ENCODE measurements at regions not wholly inside any gene's neighbourhood (a gene's known extent, or its start where the extent isn't known, plus 50 kb on each side); places are given as distances from the start of the nearest gene placed in this dataset.
A peak's percentile ranks its signal among the peaks of the same experiment; 100 is the strongest.

DNA sequence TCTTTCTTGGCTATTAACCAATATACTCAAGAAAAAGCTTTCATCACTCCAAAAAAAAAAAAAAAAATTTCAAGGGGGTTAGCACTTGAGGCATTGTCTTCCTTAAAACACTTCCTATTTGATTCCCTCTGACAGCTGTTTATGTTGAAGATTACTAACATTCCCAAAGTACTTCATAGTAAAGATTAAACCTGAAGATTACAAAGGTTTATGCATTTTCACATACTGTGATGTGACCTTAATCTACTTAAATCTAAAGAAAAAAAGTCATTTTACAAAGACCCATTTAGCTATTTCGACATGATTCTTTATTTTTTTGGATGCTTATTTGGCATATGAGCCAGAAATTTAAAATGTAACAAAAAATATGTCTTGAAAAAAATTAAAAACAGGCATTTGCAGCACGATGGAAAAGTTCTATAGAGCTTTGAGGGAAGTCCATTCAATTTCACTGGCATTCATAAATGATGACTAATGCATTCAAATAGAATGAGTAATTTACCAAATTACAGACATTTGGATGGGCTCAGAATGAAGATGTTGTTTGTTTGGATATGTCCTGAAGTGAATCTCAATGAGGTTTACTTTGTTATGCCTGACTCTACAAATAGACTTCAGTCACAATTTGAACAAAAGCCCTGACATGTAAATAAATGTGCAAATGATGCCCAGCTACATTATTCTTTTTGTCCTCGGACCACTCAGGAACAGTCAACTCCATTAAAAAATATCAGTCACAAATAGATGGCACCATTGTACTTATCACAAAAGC lies 674.6 kb upstream of the MARCKS start:
- TF ChIP-seq, protein P1, sequence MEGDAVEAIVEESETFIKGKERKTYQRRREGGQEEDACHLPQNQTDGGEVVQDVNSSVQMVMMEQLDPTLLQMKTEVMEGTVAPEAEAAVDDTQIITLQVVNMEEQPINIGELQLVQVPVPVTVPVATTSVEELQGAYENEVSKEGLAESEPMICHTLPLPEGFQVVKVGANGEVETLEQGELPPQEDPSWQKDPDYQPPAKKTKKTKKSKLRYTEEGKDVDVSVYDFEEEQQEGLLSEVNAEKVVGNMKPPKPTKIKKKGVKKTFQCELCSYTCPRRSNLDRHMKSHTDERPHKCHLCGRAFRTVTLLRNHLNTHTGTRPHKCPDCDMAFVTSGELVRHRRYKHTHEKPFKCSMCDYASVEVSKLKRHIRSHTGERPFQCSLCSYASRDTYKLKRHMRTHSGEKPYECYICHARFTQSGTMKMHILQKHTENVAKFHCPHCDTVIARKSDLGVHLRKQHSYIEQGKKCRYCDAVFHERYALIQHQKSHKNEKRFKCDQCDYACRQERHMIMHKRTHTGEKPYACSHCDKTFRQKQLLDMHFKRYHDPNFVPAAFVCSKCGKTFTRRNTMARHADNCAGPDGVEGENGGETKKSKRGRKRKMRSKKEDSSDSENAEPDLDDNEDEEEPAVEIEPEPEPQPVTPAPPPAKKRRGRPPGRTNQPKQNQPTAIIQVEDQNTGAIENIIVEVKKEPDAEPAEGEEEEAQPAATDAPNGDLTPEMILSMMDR (IDR thresholded peaks at IDR 0.05): peak; percentile 13; the same call in 1 of the 2 replicates

DNA sequence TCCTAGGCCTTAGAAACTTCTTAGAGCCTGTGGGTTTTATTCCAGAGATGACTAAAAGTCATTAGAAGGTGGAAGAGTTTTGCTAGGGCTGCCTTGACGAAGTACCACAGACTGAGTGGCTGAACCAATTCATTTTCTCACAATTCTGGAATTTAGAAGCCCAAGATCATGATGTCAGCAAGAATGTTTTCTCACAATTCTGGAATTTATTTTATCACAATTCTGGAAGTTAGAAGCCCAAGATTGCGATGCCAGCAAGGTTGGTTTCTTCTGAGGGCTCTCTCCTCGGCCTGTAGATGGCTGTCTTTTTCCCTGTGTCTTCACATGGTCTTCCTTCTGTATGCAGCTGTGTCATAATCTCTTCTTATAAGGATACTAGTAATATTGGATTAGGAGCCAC lies 672.9 kb upstream of the MARCKS start:
- TF ChIP-seq, protein P1 (IDR thresholded peaks at IDR 0.05): no peak

DNA sequence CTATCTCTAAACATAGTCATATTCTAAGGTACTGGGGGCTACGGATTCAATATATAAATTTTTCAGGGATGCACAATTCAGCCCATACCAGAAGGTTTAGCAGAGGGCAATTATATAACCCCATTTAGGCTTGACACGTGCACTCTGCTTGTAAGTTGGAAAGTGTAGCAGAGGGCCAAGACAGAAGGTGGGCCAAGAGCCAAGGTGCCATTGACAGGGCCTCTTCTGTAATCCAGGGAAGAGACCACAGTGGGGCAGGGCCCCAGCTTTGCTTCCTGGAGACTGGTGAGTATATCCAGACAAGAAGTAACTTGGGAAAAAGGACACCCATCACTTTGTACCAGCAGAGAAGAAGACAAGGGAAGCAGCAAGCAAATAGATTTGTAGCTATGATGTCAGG lies 672.4 kb upstream of the MARCKS start:
- TF ChIP-seq, protein P1 (IDR thresholded peaks at IDR 0.05): no peak

DNA sequence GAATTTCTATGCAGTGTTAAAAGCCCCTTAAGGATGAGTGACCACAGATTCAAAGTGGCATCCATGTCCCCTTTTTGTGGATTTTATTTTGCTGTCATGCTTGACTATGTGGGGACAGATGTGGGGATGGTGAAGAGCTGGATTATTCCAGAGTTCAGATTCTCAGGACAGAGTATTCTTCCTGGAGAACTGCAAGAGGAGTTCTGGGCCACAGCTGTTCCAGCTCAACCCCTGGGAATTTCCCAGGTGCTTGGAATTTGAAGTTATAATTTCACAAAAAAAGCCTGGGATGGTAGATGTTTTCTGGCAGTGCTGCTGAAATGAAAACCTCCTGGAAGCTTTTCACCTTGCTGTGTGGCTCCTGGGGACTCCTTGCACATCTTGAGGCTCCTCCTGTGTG lies 671.8 kb upstream of the MARCKS start:
- TF ChIP-seq, protein P1 (IDR thresholded peaks at IDR 0.05): no peak

GRCh38 chr6:113187661-113188060 lies 669.5 kb upstream of the MARCKS start:
- TF ChIP-seq, protein P1 (IDR thresholded peaks at IDR 0.05): no peak

GRCh38 chr6:113188962-113189361 lies 668.2 kb upstream of the MARCKS start:
- TF ChIP-seq, protein P1 (IDR thresholded peaks at IDR 0.05): no peak

- TF ChIP-seq, protein P1 (IDR thresholded peaks at IDR 0.05): no peak; the same call in 1 of the 2 replicates
These were observed 667.0 kb upstream of the MARCKS start for GRCh38 chr6:113190170-113190569.
